ENCODE measurements at regions not wholly inside any gene's neighbourhood (a gene's known extent, or its start where the extent isn't known, plus 50 kb on each side); places are given as distances from the start of the nearest gene placed in this dataset.
"Not testable (repeated sequence)": the region's sequence is repeated elsewhere in the genome, so short reads cannot be mapped to it uniquely, and the experiment has no call there.

DNA sequence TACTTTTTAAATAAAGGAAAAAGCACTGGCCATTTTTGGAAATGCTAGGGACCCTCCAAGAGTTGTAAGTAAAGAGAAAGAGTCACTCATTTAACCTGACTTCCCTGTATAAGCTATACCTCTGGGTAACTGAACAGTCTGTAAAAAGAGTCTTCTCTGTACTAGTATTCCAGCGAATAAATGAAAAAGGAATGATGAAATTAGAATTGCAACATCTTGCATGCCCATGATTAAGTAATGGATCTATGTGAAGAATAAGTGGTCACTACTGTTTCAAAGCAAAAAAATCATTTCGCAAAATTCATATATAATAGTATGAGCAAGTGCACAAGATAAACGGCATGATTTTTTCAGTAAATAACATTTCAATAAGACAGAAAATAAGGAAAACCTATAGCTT, 116.8 kb downstream of the ZFAND4 start:
- Histone ChIP-seq H3K36me3 (no peaks in the 10 kb centered on the region), H3K9me3 (no peaks in the 10 kb centered on the region), H3K4me3 (no peak overlapping the region), H3K4me1 (peaks cover 22% of the 10 kb centered on the region), H3K27ac (no peak overlapping the region), H3K27me3 (ENCODE audit: low read depth) (no peaks in the 10 kb centered on the region)
- no peak for DNase-seq
- no peak for TF ChIP-seq CTCF (IDR thresholded peaks at IDR 0.05)
- no peak for ATAC-seq
- intact Hi-C loops (cut with DNase I), result no loop called here

GRCh38 chr10:45555332-45555731, 117.2 kb downstream of the ZFAND4 start:
- H3K36me3 ChIP-seq; H3K4me3 ChIP-seq; ATAC-seq; H3K27me3 ChIP-seq (ENCODE audit: low read depth); H3K27ac ChIP-seq; H3K9me3 ChIP-seq; DNase-seq; intact Hi-C loops (cut with DNase I): not testable (repeated sequence)
- peaks cover 22% of the 10 kb centered on the region for H3K4me1 ChIP-seq

- Histone ChIP-seq H3K27ac (no peak overlapping the region), H3K9me3 (no peaks in the 10 kb centered on the region), H3K36me3 (no peaks in the 10 kb centered on the region), H3K27me3 (ENCODE audit: low read depth) (no peaks in the 10 kb centered on the region), H3K4me1 (peaks cover 22% of the 10 kb centered on the region), H3K4me3 (no peak overlapping the region)
- ATAC-seq, result no peak
- intact Hi-C loops (cut with DNase I), result no loop called here
- TF ChIP-seq CTCF (IDR thresholded peaks at IDR 0.05), result no peak
- DNase-seq, result no peak
Observed at GRCh38 chr10:45553613-45554012, 119.0 kb downstream of the ZFAND4 start.

GRCh38 chr10:45553155-45553554, 119.4 kb downstream of the ZFAND4 start:
- no peak for TF ChIP-seq CTCF (IDR thresholded peaks at IDR 0.05)
- H3K4me3 ChIP-seq, result no peak overlapping the region
- no peak overlapping the region for H3K27ac ChIP-seq
- intact Hi-C loops (cut with DNase I), result no loop called here
- no peak for DNase-seq
- peaks cover 18% of the 10 kb centered on the region for H3K4me1 ChIP-seq
- no peaks in the 10 kb centered on the region for H3K27me3 ChIP-seq (ENCODE audit: low read depth)
- H3K9me3 ChIP-seq, result no peaks in the 10 kb centered on the region
- H3K36me3 ChIP-seq, result peaks cover 4% of the 10 kb centered on the region
- ATAC-seq, result no peak

DNA sequence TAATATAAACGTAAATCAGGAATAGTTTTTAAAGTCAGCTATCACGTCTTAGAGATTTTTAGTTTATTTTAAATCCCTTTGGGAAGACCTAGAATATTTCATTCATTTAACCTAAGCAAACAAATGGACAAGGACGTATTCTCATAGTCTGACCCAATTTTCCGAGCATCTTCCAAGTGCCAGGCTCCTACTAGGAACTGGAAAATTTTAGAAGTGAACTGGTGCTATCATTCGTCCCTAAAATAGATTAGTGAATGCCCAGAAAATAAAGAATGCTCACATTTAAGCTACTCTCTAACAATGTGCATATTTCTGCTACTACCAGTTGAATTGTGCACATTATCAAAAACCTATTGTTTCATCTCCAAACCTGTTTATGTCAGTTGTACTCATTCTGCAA, 120.1 kb downstream of the ZFAND4 start:
- Histone ChIP-seq H3K9me3 (no peaks in the 10 kb centered on the region), H3K27ac (no peak overlapping the region), H3K4me1 (peaks cover 11% of the 10 kb centered on the region), H3K36me3 (peaks cover 5% of the 10 kb centered on the region), H3K4me3 (no peak overlapping the region), H3K27me3 (ENCODE audit: low read depth) (no peaks in the 10 kb centered on the region)
- DNase-seq (no peak), ATAC-seq (no peak)
- intact Hi-C loops (cut with DNase I), result no loop called here
- no peak for TF ChIP-seq CTCF (IDR thresholded peaks at IDR 0.05)

DNA sequence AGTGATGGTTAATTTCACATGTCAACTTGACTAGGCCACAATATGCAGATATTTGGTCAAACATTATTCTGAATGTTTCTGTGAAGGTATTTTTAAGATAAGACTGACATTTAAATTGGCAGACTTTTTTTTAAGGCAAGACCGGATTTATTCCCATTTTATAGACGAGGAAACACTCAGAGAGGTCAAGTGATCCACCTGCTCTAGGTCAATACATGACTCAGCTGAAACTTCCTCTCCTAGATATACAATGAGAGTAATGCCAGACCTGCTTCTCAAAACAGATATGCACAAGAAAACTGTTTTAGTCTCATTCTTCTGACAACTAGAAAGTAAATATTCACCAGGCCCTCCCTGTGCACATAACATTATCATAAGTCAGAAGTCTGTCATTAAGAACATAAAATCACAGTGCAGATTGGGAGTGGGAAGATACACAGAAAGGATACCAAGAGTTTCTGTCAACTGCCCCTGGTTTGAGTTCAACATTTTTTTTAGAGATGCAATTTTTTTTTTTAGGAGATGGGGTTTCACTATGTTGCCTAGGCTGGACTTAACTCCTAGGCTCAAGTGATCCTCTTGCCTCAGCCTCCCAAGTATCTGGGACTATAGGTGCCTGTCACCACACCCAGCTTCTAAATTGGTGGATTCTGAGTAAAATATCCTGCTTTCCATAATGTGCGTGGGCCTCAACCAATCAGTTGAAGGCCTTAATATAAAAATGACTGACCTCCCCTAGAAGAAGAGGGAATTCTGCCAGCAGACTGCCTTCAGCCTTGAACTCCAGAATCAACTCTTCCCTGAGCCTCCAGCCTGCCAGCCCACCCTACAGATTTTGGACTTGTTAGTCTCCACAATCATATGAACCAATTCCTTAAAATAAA, 121.4 kb downstream of the ZFAND4 start:
- H3K4me3 ChIP-seq, result no peak overlapping the region
- H3K9me3 ChIP-seq, result no peaks in the 10 kb centered on the region
- no peak for DNase-seq
- intact Hi-C loops (cut with DNase I), result no loop called here
- no peaks in the 10 kb centered on the region for H3K27me3 ChIP-seq (ENCODE audit: low read depth)
- ATAC-seq, result no peak
- no peak overlapping the region for H3K27ac ChIP-seq
- peaks cover 5% of the 10 kb centered on the region for H3K36me3 ChIP-seq
- TF ChIP-seq CTCF (IDR thresholded peaks at IDR 0.05), result no peak
- peaks cover 4% of the 10 kb centered on the region for H3K4me1 ChIP-seq

All from lower lobe of right lung (tissue), 2 donors.